ENCODE measurements at regions not wholly inside any gene's neighbourhood (a gene's known extent, or its start where the extent isn't known, plus 50 kb on each side); places are given as distances from the start of the nearest gene placed in this dataset. TPM values are rescaled to one million over a fixed set of nuclear protein-coding genes. Genes with fewer than 3 reads are reported as not detected.

DNA sequence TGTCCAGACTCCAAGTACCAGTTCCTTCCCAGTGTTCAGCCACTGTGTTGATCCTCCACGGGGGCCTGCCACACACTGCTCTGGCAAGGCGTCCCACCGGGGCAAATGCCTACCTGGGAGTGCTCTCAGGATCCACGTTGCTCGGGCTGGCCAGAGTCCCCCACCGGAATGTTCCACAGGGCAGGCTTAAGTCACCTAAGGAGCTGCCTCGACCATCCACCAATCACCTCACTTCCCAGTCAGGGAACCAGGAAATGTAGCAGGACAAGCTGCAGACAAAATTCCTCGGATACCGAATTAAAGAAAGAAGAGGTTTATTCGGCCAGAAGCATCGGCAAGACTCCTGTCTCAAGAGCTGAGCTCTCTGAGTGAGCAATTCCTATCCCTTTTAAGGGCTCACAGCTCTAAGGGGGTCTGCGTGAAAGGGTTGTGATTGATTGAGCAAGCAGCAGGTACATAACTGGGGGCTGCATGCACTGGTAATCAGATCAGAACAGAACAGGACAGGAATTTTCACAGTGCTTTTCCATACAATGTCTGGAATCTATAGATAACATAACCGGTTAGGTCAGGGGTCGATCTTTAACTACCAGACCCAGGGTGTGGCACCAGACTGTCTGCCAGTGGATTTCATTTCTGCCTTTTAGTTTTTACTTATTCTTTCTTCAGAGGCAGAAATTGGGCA, 56.9 kb upstream of the EDNRB start:
- Histone ChIP-seq H4K20me1 (ENCODE audit: insufficient read depth, low read length) (no peaks in the 10 kb centered on the region), H3K4me2 (replicated peaks; ENCODE audit: extremely low read depth, low read length, poor library complexity, severe bottlenecking) (no peak overlapping the region), H3K36me3 (replicated peaks in 1 of 2; ENCODE audit: control insufficient read depth in 1 of 2, insufficient read depth in 2 of 2, low read length in 2 of 2) (no peaks in the 10 kb centered on the region), H3K79me2 (ENCODE audit: insufficient read depth, low read length) (no peaks in the 10 kb centered on the region), H3K4me3 (replicated peaks in 1 of 3; ENCODE audit: low read depth in 2 of 3, low read length in 3 of 3) (no peak overlapping the region), H3K9me3 (replicated peaks in 1 of 2; ENCODE audit: control insufficient read depth in 1 of 2, insufficient read depth in 1 of 2, low read length in 2 of 2) (no peaks in the 10 kb centered on the region), H3K4me1 (ENCODE audit: control insufficient read depth in 1 of 2, insufficient read depth in 2 of 2, low read length in 2 of 2) (no peaks in the 10 kb centered on the region), H3K9ac (ENCODE audit: insufficient read depth, low read length, poor library complexity, severe bottlenecking) (no peak overlapping the region), H2AFZ (ENCODE audit: insufficient read depth, low read depth, low read length, poor library complexity, severe bottlenecking) (no peak overlapping the region), H3K27ac (ENCODE audit: low read depth in 1 of 2, low read length in 2 of 2) (no peak overlapping the region), H3K27me3 (ENCODE audit: control insufficient read depth in 2 of 2, insufficient read depth in 2 of 2, low read length in 2 of 2) (no peaks in the 10 kb centered on the region)
- 97% methylated on average over 6 of the region's 14 CpGs for WGBS (ENCODE audit: insufficient coverage)
- intact Hi-C loops (cut with micrococcal nuclease) = no loop called here
- DNase-seq = no peak
- Mint-ChIP-seq H3K4me1 (no peaks in the 10 kb centered on the region), H3K27me3 (ENCODE audit: low read depth in 3 of 3) (no peaks in the 10 kb centered on the region), H3K36me3 (no peaks in the 10 kb centered on the region), H3K27ac (peak overlapping the region in 1 of 7 donors; percentile 47), H3K4me3 (no peak overlapping the region), H3K9me3 (peaks cover 7 to 17% (median 9%) of the 10 kb centered on the region in 7 donors)
- TF ChIP-seq, protein P1, sequence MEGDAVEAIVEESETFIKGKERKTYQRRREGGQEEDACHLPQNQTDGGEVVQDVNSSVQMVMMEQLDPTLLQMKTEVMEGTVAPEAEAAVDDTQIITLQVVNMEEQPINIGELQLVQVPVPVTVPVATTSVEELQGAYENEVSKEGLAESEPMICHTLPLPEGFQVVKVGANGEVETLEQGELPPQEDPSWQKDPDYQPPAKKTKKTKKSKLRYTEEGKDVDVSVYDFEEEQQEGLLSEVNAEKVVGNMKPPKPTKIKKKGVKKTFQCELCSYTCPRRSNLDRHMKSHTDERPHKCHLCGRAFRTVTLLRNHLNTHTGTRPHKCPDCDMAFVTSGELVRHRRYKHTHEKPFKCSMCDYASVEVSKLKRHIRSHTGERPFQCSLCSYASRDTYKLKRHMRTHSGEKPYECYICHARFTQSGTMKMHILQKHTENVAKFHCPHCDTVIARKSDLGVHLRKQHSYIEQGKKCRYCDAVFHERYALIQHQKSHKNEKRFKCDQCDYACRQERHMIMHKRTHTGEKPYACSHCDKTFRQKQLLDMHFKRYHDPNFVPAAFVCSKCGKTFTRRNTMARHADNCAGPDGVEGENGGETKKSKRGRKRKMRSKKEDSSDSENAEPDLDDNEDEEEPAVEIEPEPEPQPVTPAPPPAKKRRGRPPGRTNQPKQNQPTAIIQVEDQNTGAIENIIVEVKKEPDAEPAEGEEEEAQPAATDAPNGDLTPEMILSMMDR (IDR thresholded peaks at IDR 0.05) = no peak

DNA sequence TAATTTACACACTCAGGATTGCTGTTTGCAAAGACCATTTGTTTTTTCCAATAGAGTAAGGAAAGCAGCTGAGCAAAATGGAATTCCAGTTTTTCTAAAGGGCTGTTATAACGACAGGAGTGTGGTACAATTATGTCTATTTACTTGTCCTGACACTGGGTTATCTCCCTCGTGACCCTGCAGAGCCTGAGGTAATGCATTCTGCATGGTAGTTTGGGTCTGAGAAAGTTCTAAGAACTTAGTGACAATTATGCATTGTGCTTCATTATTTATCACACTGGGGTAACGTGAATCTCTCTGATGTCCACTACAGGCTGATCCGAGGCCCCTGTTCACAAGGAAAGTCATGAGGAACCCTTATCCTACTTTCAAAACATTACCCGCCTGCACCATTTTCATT, 50.7 kb upstream of the EDNRB start:
- H3K27me3 Mint-ChIP-seq (ENCODE audit: low read depth in 3 of 3) = no peaks in the 10 kb centered on the region
- no peak for DNase-seq
- no CpG with 5 or more reads among the region's 5 CpGs for WGBS (ENCODE audit: insufficient coverage)
- H3K36me3 Mint-ChIP-seq = no peaks in the 10 kb centered on the region
- TF ChIP-seq, protein P1 (IDR thresholded peaks at IDR 0.05) = no peak
- H3K9me3 Mint-ChIP-seq = peaks cover 0 to 8% (median 2%) of the 10 kb centered on the region in 7 donors
- H3K36me3 ChIP-seq (replicated peaks in 1 of 2; ENCODE audit: control insufficient read depth in 1 of 2, insufficient read depth in 2 of 2, low read length in 2 of 2) = no peaks in the 10 kb centered on the region
- H3K4me1 Mint-ChIP-seq = no peaks in the 10 kb centered on the region
- no peak overlapping the region for H3K9ac ChIP-seq (ENCODE audit: insufficient read depth, low read length, poor library complexity, severe bottlenecking)
- intact Hi-C loops (cut with micrococcal nuclease) = no loop called here
- no peaks in the 10 kb centered on the region for H3K79me2 ChIP-seq (ENCODE audit: insufficient read depth, low read length)
- H3K4me3 ChIP-seq (replicated peaks in 1 of 3; ENCODE audit: low read depth in 2 of 3, low read length in 3 of 3) = no peak overlapping the region
- no peak overlapping the region for H2AFZ ChIP-seq (ENCODE audit: insufficient read depth, low read depth, low read length, poor library complexity, severe bottlenecking)
- no peaks in the 10 kb centered on the region for H3K9me3 ChIP-seq (replicated peaks in 1 of 2; ENCODE audit: control insufficient read depth in 1 of 2, insufficient read depth in 1 of 2, low read length in 2 of 2)
- no peaks in the 10 kb centered on the region for H3K4me1 ChIP-seq (ENCODE audit: control insufficient read depth in 1 of 2, insufficient read depth in 2 of 2, low read length in 2 of 2)
- H3K27ac Mint-ChIP-seq = no peak overlapping the region
- no peaks in the 10 kb centered on the region for H3K27me3 ChIP-seq (ENCODE audit: control insufficient read depth in 2 of 2, insufficient read depth in 2 of 2, low read length in 2 of 2)
- H3K4me3 Mint-ChIP-seq = no peak overlapping the region
- H4K20me1 ChIP-seq (ENCODE audit: insufficient read depth, low read length) = no peaks in the 10 kb centered on the region
- H3K27ac ChIP-seq (ENCODE audit: low read depth in 1 of 2, low read length in 2 of 2) = no peak overlapping the region
- no peak overlapping the region for H3K4me2 ChIP-seq (replicated peaks; ENCODE audit: extremely low read depth, low read length, poor library complexity, severe bottlenecking)

Small RNA genes in the stretch of these regions (small RNA-seq; reads per million reads assigned to genes)
- gene RNY3P3 (ENCODE audit: insufficient read length, low read depth) = not detected
